LHCN-M2 (cell line): ENCODE measurements at regions not wholly inside any gene's neighbourhood (a gene's known extent, or its start where the extent isn't known, plus 50 kb on each side); places are given as distances from the start of the nearest gene placed in this dataset.
A peak's percentile ranks its signal among the peaks of the same experiment; 100 is the strongest.

Experiments used
- DNase-seq: peaks from one replicate; pipeline ENCODE4 v3.0.0-alpha.2; 2012; ENCODE audit warnings: low read depth

DNA sequence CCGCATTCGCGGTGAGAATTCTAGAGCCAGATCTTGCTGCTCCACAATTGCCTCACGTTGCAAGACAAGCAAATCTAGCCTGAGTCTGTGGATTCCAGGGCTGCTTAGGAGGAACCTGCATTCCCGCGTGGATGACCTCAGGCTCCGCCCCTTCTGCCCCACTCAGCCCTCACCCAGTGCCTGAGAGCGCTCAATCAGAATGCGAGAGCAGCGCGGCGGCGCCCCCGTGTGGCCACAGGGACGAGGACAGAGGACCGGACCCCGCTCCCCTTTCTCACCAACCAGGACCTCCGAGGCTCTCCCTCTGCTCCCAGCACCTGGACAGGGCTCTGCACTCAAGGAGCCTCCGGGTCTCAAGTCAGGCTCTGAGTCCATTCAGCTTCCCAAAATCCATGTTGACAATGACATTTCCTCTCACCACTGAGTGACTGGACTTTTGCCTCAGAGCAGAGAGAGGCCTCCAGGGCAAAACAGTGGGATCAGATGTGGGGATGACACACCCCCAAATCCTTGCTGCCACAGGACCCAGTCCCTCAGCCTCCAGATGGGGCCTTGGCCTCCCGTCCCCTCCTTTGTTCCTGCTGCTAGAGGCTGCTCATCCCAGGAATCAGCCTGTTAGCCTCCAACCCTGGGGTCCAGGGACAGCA, 52.0 kb downstream of the RPP21 start:
- DNase-seq: peak; percentile 49

DNA sequence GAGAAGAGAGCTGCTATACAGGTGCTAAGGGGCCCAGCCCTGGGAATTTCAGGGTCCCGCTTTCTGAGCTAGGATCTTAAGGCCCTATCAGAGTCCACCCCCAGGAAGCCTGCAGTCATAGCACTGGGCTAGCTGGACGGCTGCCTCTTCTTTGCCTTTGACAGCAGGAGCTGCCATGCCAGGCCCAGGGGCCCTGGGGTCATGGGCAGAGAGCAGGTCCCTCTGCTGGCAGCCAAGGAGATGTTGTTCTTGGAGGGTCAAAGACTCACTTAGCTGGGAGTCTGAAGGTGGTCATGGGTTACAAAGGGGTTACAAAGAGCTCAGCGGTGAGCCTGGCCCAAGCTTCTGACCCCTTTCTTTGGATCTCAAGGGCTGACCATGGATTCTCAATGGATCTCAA, 52.7 kb downstream of the RPP21 start:
- no peak for DNase-seq

DNA sequence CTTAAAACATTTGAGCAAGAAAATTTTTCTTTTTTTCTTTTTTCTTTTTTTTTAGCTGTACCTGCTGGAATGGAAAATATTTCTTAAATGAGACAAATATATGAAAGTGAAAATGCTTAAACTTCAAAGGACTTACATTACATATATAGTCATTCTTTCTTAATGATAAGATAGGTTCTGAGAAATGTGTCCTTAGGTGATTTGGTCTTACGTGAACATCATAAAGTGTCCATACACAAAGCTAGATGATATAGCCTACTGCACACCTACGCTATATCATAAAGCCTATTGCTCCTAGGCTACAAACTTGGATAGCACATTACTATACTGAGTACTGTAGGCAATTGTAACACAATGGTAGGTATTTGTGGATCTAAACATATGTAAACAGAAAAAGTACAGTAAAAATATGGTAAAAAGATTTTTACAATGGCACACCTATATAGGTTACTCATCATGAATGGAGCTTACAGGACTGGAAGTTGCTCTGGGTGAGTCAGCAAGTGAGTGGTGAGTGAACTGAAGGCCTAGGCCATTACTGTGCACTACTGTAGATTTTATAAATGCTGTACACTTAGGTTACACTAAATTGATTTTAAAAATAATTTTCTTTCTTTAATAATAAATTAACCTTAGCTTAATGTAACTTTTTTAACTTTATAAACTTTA, 54.6 kb downstream of the RPP21 start:
- peak; percentile 10 for DNase-seq

DNA sequence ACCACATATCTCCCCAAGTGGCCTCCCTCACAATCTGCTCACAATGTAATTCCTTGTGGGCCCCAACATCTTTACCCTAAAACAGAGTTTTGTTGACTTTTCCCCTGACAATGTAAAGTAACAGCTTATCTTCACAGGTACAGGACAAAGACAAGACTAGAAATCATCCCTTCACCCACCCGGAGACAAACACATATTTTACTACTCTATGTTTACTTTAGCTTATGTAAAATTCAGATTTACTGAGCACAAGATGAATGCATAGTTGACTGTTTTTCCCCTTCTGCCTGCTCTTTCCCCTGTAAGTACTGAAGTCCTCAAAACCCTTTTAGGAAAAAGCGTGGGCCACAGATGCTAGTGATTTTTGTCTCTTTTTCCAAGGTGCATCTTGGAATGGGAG, 61.0 kb downstream of the RPP21 start:
- DNase-seq: no peak

DNA sequence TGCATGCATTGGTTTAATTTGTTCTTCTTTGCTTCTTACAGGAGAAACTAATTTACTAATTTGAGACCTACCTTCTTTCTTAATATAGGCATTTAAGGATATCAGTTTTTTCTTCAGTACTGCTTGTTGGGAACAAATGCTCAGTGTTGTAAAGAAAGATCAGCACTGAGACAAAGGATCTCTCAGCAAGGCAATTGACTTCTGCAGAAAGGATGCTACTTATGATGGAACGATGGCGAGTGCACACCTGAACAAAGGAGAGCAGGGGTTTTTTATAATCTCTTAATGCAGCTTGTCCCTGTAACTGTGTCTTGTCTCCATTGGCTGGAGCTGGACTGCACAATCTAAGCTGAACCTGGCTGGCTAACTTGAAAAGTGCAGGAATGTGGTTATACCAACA, 64.2 kb downstream of the RPP21 start:
- no peak for DNase-seq

DNA sequence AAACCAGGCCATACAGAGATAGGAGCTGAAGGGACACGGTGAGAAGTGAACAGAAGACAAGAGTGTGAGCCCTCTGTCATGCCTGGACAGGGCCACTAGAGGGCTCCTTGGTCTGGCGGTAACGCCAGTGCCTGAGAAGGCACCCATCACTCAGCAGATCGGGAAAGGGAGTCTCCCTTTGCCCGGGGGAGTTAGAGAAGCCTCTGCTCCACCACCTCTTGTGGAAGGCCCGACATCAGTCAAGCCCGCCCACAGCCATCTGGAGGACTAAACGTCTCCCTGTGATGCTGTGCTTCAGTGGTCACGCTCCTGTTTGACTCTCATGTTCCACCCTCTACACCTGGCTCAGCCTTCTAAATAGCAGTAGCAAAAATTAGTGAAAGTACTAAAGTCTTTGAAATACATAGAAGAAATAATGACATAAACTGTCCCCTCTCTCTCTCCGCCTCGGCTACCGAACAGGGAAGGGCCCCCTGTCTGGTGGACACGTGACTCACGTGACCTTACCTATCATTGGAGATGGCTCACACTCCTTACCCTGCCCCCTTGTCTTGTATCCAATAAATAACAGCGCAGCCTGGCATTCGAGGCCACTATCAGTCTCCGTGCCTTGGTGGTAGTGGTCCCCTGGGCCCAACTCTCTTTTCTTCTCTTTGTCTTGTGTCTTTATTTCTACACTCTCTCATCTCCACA, 66.7 kb downstream of the RPP21 start:
- peak; percentile 27 for DNase-seq

DNA sequence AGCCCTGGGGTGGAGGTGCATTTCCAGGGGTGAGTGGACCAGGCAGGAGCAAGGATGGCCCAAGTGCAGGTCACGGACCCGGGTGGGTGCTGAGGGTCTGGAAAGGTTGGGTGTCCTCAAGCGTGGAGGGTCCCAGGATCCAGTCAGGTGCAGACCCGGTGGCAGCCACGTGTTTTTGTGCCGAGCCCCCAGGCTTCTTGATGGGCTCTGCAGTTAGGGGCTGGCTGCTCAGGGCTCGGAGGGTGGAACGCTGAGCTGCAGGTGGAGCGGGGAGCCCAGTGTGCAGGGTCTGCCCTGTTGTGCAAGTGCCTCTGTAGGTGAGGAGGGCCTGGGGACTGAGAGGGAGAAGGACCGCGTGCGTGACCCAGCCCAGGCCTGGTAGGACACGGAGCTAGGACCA, 70.9 kb upstream of the HLA-E start:
- no peak for DNase-seq

DNA sequence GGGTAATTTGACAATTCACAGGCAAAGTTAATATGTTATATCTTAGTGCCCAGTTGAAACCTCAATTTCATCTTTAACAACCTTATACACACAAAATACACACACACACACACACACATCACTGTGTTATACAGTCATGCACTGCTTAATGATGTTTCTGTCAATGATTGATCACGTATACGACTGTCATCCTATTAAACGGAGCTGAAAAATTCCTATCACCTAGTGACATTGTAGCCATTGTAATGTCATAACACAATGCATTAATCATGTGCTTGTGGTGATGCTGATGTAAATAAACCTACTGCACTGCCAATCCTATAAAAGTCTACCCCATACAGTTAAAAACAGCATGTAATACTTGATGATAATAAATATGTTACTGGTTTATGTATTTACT, 64.8 kb upstream of the HLA-E start:
- no peak for DNase-seq
